ENCODE measurements at regions not wholly inside any gene's neighbourhood (a gene's known extent, or its start where the extent isn't known, plus 50 kb on each side); places are given as distances from the start of the nearest gene placed in this dataset.

GRCh38 chr3:182300266-182300665 is 493.0 kb upstream of the ATP11B start:
- Mint-ChIP-seq H3K4me1 (ENCODE audit: low read depth, unreplicated experiment) (no peaks in the 10 kb centered on the region), H3K27me3 (ENCODE audit: low read depth, unreplicated experiment) (no peaks in the 10 kb centered on the region), H3K4me3 (ENCODE audit: unreplicated experiment) (no peak overlapping the region), H3K9me3 (ENCODE audit: unreplicated experiment) (peaks cover 2% of the 10 kb centered on the region), H3K36me3 (ENCODE audit: low read depth, unreplicated experiment) (no peaks in the 10 kb centered on the region), H3K27ac (ENCODE audit: unreplicated experiment) (no peak overlapping the region)
- Histone ChIP-seq H2AFZ (ENCODE audit: low read depth, low read length) (no peak overlapping the region), H3K27ac (ENCODE audit: low read depth, low read length) (no peak overlapping the region), H4K20me1 (ENCODE audit: insufficient read depth, low read length) (no peaks in the 10 kb centered on the region), H3K27me3 (ENCODE audit: insufficient read depth, low read length) (no peaks in the 10 kb centered on the region), H3K79me2 (ENCODE audit: insufficient read depth, low read length) (no peaks in the 10 kb centered on the region), H3K4me1 (ENCODE audit: insufficient read depth, low read length) (no peaks in the 10 kb centered on the region), H3K36me3 (ENCODE audit: insufficient read depth, low read length) (no peaks in the 10 kb centered on the region), H3K9ac (ENCODE audit: low read length) (no peak overlapping the region), H3K4me2 (ENCODE audit: low read length) (no peak overlapping the region), H3K9me3 (ENCODE audit: insufficient read depth, low read depth, low read length) (no peaks in the 10 kb centered on the region), H3K4me3 (ENCODE audit: insufficient read depth, low read depth, low read length) (no peak overlapping the region)
- DNase-seq (ENCODE audit: low read depth) = no peak
- FAIRE-seq = no peak
- TF ChIP-seq EZH2 (IDR thresholded peaks at IDR 0.05; ENCODE audit: insufficient read depth, low read length) = no peak
- TF ChIP-seq, protein P1, sequence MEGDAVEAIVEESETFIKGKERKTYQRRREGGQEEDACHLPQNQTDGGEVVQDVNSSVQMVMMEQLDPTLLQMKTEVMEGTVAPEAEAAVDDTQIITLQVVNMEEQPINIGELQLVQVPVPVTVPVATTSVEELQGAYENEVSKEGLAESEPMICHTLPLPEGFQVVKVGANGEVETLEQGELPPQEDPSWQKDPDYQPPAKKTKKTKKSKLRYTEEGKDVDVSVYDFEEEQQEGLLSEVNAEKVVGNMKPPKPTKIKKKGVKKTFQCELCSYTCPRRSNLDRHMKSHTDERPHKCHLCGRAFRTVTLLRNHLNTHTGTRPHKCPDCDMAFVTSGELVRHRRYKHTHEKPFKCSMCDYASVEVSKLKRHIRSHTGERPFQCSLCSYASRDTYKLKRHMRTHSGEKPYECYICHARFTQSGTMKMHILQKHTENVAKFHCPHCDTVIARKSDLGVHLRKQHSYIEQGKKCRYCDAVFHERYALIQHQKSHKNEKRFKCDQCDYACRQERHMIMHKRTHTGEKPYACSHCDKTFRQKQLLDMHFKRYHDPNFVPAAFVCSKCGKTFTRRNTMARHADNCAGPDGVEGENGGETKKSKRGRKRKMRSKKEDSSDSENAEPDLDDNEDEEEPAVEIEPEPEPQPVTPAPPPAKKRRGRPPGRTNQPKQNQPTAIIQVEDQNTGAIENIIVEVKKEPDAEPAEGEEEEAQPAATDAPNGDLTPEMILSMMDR (IDR thresholded peaks at IDR 0.05; ENCODE audit: insufficient read depth, low read depth, low read length) = no peak

DNA sequence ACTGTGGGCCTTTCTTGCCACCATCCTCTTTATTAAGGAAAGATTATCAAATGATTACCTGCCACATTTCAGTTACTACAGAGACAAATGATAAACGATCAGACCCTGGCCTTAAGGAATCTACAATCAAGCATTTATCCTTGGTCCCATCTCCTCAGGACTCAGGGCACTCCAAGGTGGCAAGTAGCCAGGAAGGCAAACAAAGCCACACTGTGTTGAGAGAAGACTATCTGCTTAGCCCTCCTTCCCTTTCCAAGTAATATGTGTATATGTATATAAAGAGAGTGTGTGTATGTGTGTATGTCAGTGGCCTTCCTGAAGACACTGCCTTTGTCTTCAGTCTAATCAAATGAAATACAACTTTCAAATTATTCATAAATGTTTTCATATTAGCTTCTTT is 490.1 kb upstream of the ATP11B start:
- FAIRE-seq = no peak
- Mint-ChIP-seq H3K36me3 (ENCODE audit: low read depth, unreplicated experiment) (no peaks in the 10 kb centered on the region), H3K9me3 (ENCODE audit: unreplicated experiment) (no peaks in the 10 kb centered on the region)

More for the DNA sequence above, 490.1 kb upstream of the ATP11B start:
- Histone ChIP-seq H3K4me3 (ENCODE audit: insufficient read depth, low read depth, low read length) (no peak overlapping the region), H3K36me3 (ENCODE audit: insufficient read depth, low read length) (no peaks in the 10 kb centered on the region), H3K27me3 (ENCODE audit: insufficient read depth, low read length) (no peaks in the 10 kb centered on the region), H3K79me2 (ENCODE audit: insufficient read depth, low read length) (no peaks in the 10 kb centered on the region), H3K9ac (ENCODE audit: low read length) (no peak overlapping the region), H4K20me1 (ENCODE audit: insufficient read depth, low read length) (no peaks in the 10 kb centered on the region), H3K9me3 (ENCODE audit: insufficient read depth, low read depth, low read length) (no peaks in the 10 kb centered on the region), H3K4me1 (ENCODE audit: insufficient read depth, low read length) (no peaks in the 10 kb centered on the region), H3K4me2 (ENCODE audit: low read length) (no peak overlapping the region), H3K27ac (ENCODE audit: low read depth, low read length) (no peak overlapping the region), H2AFZ (ENCODE audit: low read depth, low read length) (no peak overlapping the region)
- TF ChIP-seq, protein P1 (IDR thresholded peaks at IDR 0.05; ENCODE audit: insufficient read depth, low read depth, low read length) = no peak
- TF ChIP-seq EZH2 (IDR thresholded peaks at IDR 0.05; ENCODE audit: insufficient read depth, low read length) = no peak
- Mint-ChIP-seq H3K27me3 (ENCODE audit: low read depth, unreplicated experiment) (no peaks in the 10 kb centered on the region), H3K4me3 (ENCODE audit: unreplicated experiment) (no peak overlapping the region), H3K27ac (ENCODE audit: unreplicated experiment) (no peak overlapping the region), H3K4me1 (ENCODE audit: low read depth, unreplicated experiment) (no peaks in the 10 kb centered on the region)
- no peak for DNase-seq (ENCODE audit: low read depth)

All from astrocyte (in vitro differentiated cells and primary cell).